ENCODE measurements at regions not wholly inside any gene's neighbourhood (a gene's known extent, or its start where the extent isn't known, plus 50 kb on each side); places are given as distances from the start of the nearest gene placed in this dataset.

GRCh38 chr5:167247816-167248215 lies 1043.6 kb upstream of the WWC1 start:
- TF ChIP-seq FOXP2 (optimal IDR thresholded peaks at IDR 0.05; ENCODE audit: control extremely low read depth, extremely low read length, insufficient read depth), result no peak
- no peak for TF ChIP-seq EZH2 (IDR thresholded peaks at IDR 0.05)
